Left colon (tissue), 2 donors: ENCODE measurements at regions not wholly inside any gene's neighbourhood (a gene's known extent, or its start where the extent isn't known, plus 50 kb on each side); places are given as distances from the start of the nearest gene placed in this dataset.

ENCODE experiments used
- ATAC-seq: fragments of 200-7000 bp; cut with Tn5 transposase; one replicate; pipeline ENCODE4 v1.9.1; 2020; ENCODE audit warnings: mild to moderate bottlenecking, moderate library complexity
- DNase-seq, 2 donors: peaks; one replicate each; pipeline ENCODE4 v3.0.0-alpha.2; 2020
- intact Hi-C, 2 donors: fragments of 100-400 bp; cut with DNase I in 1 of 2; cut with micrococcal nuclease in 1 of 2; formaldehyde crosslinking; loops; one replicate each; pipeline versions ENCODE4 v1.11.2 to v1.14.0; 2022; cut with DNase I, micrococcal nuclease
- donor health status: DM: no; HTN: no; CAD: no.
- donor health status: DM: yes; HTN: yes; CAD: no.

DNA sequence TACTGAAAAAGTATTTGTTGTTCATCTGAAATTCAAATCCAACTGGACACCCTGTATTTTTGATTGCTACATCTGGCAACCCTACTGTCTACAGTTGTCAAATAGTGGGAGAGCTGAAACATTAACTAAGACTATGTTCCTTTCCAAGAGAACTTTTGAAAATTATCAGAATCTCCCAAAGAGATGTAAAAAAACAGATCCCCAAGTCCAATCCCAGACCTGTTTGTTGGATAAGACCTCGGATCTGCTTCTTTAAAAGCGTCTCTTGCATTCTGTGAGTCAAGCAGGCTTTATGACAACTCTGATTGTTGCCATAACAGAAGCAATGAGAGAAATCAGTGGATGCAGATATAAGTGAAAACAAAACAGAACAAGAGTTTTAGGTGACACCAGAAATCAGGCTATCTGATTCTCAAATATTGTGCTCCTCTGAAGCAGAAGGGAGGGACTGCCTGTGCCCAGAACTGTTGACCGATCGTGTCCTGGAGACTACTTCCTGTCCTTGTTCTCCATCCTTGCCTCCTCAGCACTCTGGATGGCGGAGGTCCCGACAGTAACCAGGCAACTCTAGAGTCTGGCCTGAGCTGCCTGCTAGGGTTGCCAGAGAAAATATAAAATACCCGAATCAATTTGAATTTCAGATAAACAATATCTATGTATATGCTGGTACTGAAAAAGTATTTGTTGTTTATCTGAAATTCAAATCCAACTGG, 853.8 kb downstream of the MAFB start:
- DNase-seq (no peak), ATAC-seq (no peak)
- intact Hi-C loops = no loop called here

DNA sequence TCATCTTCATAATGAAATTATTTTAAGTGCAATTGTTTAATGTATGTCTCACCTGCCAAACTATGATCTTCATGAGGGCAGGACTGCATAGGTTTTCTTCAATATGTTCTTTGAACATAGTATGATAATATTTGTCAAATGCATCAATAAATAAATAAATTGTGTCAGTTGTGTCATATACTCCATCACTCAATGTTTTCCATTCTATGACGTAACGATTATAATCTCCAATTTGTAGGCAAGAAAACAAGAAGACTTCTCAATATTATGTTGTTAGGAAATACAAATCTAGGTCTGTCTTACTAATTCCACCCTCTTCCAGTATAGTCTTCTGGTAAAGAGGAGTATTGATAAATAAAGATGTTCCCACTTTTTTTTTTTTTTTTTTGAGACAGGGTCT, 858.1 kb downstream of the MAFB start:
- intact Hi-C loops = no loop called here
- DNase-seq = no peak
- ATAC-seq = no peak

GRCh38 chr20:39829661-39830060, 859.4 kb downstream of the MAFB start:
- intact Hi-C loops = no loop called here
- DNase-seq (no peak), ATAC-seq (no peak)

DNA sequence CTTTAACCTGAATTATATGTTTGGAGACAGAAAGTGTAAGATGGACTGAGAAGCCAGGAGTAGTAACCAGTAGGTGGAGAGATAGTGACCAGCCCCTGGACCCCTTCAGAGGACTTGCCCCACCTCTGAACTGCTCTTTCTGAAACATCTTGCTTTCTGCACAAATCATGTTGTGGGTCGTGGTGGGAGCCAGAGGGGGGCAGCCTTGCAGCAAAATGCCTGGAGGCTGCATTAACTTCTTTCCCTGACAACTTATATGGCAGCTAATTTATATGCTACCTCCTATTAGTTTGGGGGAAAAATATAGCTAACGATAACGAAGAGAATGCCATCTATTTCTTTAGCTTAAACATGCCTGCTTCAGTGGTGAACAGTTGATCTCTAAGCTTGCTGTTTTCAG, 859.8 kb downstream of the MAFB start:
- intact Hi-C loops = no loop called here
- DNase-seq (no peak), ATAC-seq (no peak)

- intact Hi-C loops = no loop called here
- ATAC-seq (no peak), DNase-seq (no peak)
Observed at GRCh38 chr20:39825950-39826349, 863.1 kb downstream of the MAFB start.

DNA sequence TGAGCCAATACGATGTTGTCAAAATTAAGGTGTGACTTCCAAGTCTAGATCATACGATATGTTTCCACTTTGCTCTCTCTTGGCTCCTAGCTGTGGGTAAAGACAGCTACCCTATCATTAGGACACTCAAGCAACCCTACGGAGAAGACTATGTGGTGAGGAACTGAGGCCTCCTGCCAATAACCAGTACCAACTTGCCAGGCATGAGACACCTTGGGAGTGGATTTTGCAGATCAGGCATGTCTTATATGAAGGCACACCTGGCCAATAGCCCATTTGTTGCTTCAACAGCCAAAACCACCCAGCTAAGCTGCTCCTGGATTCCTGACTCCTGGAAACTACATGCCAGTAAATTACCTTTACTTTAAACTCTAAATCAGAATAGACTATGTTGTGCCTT, 863.4 kb downstream of the DHX35 start:
- DNase-seq = no peak
- intact Hi-C loops = no loop called here
- no peak for ATAC-seq

GRCh38 chr20:39823224-39823623, 861.1 kb downstream of the DHX35 start:
- intact Hi-C loops = no loop called here
- ATAC-seq (no peak), DNase-seq (no peak)

DNA sequence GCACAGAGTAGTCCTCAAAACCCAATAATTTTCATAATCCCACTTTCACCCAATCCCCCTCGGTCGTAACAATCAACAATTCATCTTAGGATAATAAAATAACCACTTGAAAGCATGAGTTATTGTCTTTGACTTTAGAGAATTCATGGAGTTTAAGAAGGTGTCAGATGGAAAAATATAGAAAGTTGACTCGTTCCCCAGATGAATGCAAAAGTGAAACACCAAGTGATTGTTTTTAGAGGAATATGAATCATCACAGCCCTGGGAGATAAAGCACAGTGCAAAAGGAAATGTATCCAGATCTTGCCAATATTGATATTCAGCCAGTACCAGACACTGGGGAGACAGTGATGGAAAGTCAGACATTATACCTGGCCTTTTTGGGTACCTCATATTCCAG, 860.5 kb downstream of the DHX35 start:
- DNase-seq (no peak), ATAC-seq (no peak)
- intact Hi-C loops = no loop called here

- no peak for DNase-seq
- intact Hi-C loops = no loop called here
- no peak for ATAC-seq
Observed at GRCh38 chr20:39813190-39813829, 851.2 kb downstream of the DHX35 start.

GRCh38 chr20:39812116-39812515, 850.0 kb downstream of the DHX35 start:
- ATAC-seq (no peak), DNase-seq (no peak)
- intact Hi-C loops = no loop called here

DNA sequence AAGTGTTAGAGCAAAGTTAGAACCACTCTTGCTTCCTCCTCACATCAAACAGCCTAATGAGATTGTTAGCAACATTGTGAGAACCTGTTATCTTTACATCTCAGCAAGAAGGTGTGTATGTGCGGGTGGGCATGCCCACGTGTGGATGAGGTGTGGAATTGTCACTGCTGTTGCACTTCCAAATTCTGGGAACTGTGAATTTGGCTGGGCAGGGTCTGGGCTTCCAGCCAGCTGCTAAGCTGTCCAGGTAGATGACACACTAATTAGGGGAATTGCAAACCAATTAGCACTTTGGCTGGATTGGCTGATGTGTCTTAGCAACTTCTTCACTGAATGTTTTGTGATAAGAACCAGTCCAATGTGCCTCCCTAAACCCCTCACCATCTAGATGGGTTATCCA, 848.2 kb downstream of the DHX35 start:
- DNase-seq (no peak), ATAC-seq (no peak)
- intact Hi-C loops = no loop called here

DNA sequence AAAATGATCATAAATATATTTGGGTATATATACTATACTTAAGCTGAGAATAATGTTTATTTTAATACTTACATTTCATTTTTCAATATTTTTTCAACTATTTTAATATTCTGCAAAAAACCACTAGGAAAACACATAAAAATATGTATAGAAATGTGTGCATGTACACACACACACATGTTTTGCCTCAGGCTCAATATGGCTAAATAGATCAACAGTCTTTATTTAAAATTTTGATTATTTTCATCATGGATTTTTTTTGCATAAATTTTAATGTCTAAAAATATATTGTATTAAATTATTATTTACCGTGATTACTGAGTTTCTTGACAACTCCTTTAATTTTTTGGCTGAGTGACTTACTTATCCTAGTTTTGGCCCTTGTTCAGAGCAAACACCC, 846.5 kb downstream of the DHX35 start:
- ATAC-seq = no peak
- intact Hi-C loops = no loop called here
- no peak for DNase-seq

- DNase-seq (peak in 1 of 2 donors; percentile 30), ATAC-seq (no peak)
- intact Hi-C loops = no loop called here
Observed at GRCh38 chr20:39800548-39800947, 838.4 kb downstream of the DHX35 start.

GRCh38 chr20:39800111-39800510, 838.0 kb downstream of the DHX35 start:
- DNase-seq = no peak
- ATAC-seq = no peak
- intact Hi-C loops = no loop called here

DNA sequence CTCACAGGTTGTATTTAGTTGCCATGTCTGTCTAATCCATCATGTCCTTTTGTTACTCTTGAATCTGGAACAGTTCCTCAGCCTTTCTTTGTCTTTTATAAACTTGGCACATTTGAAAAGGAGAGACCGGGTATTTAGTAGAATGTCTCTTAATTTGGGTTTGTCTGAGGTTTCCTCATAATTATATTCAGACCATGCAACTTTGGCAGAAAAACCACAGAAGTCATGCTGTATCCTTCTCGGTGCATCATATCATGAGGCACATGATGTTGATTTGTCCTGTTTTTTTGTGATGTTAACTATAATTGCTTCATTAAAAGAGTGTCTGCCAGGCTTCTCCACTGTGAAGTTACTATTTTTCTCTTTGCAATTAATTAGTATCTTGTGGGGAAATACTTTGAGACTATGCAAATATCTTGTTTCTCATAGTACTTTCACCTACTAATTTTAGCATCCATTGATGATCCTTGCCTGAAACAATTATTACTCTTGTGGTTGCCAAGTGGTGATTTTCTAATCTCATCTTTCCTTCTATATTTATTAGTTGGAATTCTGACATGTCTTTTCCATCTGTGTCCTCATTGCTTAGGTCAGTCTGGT, 837.3 kb downstream of the DHX35 start:
- intact Hi-C loops = no loop called here
- DNase-seq (no peak), ATAC-seq (no peak)

- ATAC-seq = no peak
- intact Hi-C loops = no loop called here
- DNase-seq = peak in 1 of 2 donors; percentile 5
Observed at GRCh38 chr20:39795401-39796272, 833.5 kb downstream of the DHX35 start.

DNA sequence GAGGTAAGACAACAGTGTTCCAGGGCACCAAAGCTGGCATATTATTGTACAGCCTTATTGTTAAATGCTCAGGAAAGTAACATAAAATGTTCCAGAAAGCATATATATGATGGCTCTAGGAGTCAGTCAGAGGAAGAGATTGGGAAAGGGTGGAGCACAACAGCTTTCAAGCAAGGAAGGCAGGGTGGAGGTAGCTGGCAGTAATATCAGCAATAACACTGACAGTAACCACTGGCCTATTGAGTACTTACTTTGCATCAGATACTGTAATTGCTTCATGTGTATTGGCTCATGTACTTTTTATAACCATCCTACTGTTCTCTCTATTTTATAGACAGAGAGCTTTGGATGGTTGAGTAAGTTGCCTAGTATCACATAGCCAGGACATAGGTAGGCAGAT, 830.2 kb downstream of the DHX35 start:
- DNase-seq (no peak), ATAC-seq (no peak)
- intact Hi-C loops = no loop called here

- no peak for DNase-seq
- no peak for ATAC-seq
- intact Hi-C loops = no loop called here
Observed at GRCh38 chr20:39789411-39789810, 827.3 kb downstream of the DHX35 start.

DNA sequence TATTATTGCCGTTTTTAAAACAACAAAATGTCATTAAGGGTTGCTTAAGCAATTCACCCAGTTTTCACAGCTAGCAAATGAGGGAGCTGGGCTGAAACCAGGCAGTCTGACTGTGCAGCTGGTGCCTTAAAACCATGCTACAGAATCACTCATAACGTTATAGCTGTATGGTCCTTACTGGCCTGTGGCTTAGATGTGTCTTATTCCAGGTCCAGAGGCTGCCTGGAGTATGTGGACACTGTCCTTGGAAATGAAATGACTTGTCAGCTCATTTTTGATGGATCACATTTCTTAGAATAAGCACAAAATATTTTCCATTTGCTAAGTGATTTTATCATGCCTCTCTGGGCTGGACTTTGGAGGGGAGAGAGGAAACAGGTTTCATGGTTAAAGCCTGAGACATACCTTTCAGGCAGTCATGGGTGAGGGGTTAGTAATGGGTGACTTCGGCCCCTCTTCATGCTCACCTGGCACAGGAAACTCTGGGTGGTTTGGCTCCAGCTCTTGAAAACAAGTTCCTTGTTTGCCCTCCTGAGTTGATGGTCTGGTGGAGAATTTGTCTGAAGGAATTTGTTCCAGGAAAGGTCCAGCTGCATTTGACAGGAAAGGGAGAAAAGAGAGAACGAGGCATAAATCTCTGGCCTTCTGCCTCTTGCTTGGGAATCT, 823.2 kb downstream of the DHX35 start:
- DNase-seq (no peak), ATAC-seq (no peak)
- intact Hi-C loops = no loop called here
